GM19455 (cell line): ENCODE measurements at regions not wholly inside any gene's neighbourhood (a gene's known extent, or its start where the extent isn't known, plus 50 kb on each side); places are given as distances from the start of the nearest gene placed in this dataset.

Experiments used
- ATAC-seq: cut with Tn5 transposase; IDR thresholded peaks from one replicate; pipeline ENCODE4 v1.9.1; 2021; ENCODE audit not compliant: unreplicated experiment

GRCh38 chr5:61821561-61821960, 484.4 kb upstream of the KIF2A start:
- no peak for ATAC-seq

DNA sequence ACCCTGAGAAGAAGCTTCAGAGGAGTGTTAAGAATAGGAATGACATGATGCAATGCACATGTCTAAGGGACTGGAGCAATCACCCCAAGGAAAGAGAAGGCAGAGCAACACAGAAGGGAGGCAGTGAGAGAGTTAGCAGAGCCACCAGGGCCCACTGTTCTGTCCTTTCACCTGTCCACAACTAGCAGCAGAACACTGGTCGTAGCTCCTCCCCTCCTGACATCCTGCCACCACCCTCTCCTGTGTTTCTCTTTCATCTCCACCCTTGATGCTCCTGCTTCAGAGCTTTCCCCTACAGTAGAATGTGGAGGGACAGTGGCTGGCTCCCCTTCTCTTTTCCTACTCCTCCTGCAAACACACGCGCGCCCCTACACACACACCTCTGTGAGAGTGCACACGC, 483.4 kb upstream of the KIF2A start:
- no peak for ATAC-seq

DNA sequence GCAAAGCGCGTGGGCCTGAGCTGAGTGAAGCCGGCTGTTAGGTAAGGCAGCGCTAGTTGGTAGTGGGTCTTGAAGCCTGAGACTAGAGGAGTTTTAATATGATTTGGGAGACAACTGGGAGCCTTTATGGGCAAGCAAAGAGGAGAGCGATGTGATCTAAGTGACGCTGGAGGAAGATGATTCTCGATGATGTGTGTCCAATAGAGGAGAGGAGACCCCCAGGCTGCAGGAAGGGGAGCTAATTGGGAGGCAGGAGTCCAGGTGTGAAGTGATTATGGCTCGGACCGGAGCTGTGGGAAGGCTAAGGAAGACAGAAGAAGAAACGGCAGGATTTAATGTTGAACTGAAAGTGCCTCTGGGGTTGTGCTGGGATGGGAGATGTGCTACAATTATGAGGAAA, 482.9 kb upstream of the KIF2A start:
- no peak for ATAC-seq

DNA sequence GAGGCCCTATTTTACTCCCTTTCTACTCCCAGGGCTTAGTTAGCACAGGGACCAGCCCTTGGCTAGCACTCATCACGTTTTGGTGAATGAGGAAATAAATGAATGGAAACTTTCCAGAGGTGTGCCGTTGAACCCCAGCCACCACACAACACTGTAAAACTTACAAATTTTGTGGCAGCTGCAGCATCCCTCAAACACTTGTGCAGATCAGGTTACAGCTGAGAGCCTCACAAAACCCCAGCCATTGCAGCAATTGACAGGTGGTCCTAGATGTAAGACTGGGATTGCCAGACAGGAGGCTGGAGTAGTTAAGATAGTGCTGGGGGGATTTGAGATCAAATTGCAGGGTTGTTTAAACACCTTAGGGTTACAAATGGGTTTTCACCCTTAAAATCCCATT, 482.2 kb upstream of the KIF2A start:
- no peak for ATAC-seq

DNA sequence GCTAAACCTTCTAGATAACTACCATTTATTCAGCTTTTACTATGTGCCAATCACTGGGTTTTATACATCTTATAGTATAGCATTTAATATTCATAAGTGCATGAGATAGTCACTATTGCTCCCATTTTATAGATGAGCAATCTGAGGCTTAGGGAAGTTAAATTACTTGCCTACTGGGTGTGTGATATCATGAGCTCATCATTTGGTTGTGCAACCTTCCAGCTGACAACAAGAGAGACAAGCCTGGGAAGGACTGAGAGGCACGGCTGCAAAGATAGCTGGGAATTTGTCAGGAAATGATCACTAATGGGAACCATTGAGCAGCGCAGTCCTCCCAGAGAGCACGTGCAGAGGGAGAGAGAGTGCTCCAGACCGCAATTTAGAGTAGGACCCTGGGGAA, 481.6 kb upstream of the KIF2A start:
- ATAC-seq: no peak

DNA sequence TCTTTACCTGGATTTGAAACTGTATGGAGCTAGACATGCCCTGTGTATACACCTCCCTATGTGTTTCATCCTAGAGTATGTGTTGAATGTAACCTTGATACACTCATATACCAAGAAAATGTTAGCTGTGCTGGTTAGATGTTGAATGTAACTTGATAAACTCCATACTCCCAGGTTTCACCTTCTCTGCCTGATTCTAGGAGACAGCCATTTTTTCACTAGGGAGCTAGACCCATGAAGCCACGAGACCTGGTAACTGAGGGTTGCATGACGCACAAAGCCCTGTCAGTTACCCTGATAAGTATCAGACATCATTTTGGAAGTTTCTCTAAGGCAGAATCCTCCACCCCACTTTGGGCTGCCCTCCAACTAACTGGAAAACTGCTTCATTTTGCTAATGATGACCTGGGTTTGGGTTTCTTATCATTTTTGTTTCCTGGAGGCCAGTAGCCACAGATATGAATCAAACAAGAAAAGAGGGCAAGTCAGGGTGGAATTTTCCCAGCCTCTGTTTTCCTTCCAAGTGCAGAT, 478.5 kb upstream of the KIF2A start:
- ATAC-seq: no peak

GRCh38 chr5:61828856-61829255, 477.1 kb upstream of the KIF2A start:
- ATAC-seq: no peak

- no peak for ATAC-seq
These were observed 474.3 kb upstream of the KIF2A start for GRCh38 chr5:61831736-61832135.

DNA sequence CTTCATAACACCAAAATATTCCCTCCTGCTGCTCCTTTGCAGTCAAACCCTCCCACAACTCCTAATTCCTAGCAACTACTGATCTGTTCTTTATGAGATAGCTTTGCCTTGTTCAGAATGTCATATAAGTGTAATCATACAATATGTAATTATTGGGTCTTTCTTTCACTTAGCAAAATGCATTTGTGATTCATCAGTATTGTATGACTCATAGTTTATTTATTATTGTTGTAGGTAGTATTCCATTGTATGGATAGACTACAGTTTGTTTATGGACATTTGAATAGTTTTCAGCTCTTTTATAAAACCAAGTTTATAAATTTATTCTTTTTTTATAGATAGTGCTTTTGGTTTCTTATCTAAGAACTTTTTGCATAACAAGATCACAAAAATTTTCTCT, 468.2 kb upstream of the KIF2A start:
- ATAC-seq: no peak

- no peak for ATAC-seq
These were observed 465.6 kb upstream of the KIF2A start for GRCh38 chr5:61840361-61840760.

DNA sequence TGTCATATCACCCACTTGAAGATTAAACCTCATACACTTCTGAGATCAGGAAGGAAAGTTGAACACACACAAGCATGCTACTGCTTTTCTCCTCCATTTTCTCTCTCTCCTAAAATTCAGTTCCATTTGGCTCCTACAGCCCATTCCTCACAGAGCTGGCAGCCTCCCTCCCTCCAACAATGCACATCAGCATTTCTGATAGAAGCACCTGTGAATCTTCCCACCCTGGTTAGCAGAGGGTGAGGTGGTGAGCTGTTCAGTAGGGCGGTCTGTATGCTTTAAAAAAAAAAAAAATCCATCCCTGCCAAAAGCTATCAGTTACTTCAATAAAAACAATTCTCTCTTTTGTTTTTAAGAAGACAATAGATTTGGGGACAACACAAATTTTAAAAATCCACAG, 463.2 kb upstream of the KIF2A start:
- ATAC-seq: no peak

DNA sequence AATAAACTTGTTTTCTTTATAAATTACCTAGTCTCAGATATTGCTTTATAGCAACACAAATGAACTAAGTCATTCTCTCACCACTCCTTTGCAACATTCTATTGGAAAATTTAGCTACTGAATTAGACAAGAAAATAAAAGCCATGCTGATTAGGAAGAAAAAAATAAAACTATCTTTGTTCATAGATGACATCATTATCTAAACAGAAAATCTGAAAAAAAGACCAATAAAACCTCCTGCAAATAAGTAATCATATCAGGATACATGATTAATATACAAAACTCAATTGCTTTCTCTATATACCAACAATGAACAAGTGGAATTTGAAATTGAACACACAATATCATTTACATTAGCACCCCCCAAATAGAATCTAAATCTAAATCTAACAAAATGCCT, 455.3 kb upstream of the KIF2A start:
- no peak for ATAC-seq

DNA sequence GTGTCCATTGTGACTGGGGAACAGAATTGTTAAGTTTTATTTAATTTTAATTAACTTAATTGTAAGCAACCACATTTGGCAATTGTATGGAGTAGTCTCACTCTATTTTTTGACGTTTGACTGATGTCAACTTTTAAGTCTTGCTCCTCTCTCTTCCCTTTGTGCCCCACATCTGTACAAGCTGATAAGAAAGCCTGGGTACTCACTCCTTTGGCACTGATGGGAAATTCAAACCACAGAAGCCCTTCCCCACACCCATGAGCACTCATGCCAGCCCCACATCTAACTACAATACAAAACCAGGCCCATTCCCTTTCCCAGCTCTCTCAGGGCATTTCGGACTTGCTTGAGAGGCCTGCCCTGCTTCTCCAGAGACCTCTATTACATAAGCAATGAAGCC, 451.5 kb upstream of the KIF2A start:
- ATAC-seq: no peak

- ATAC-seq: no peak
These were observed 445.0 kb upstream of the KIF2A start for GRCh38 chr5:61860978-61861377.

- ATAC-seq: no peak
These were observed 439.1 kb upstream of the KIF2A start for GRCh38 chr5:61866930-61867329.

GRCh38 chr5:61869333-61869732, 436.7 kb upstream of the KIF2A start:
- ATAC-seq: no peak

DNA sequence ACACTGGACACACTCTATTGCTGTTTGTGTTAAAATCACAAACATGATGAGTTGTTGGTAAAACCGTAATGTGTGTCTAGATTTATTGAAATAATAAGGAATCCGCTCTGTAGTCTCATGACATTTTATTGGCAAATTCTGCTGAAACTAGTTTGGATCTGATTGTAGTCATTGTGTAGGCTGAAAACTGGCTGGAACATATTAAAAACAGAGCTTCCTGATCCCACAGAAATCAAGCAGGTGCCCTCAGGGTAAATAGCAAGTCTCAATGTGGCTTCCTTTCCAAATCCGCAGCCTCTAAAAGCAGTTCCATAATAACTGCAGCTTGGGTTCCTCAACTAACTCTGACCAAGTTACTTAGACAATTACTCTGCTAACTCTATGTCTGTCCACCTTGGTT, 427.5 kb upstream of the KIF2A start:
- no peak for ATAC-seq

- ATAC-seq: no peak
These were observed 424.1 kb upstream of the KIF2A start for GRCh38 chr5:61881821-61882487.

- ATAC-seq: no peak
These were observed 423.0 kb upstream of the KIF2A start for GRCh38 chr5:61882901-61883500.

GRCh38 chr5:61884252-61884855, 421.7 kb upstream of the KIF2A start:
- ATAC-seq: no peak

DNA sequence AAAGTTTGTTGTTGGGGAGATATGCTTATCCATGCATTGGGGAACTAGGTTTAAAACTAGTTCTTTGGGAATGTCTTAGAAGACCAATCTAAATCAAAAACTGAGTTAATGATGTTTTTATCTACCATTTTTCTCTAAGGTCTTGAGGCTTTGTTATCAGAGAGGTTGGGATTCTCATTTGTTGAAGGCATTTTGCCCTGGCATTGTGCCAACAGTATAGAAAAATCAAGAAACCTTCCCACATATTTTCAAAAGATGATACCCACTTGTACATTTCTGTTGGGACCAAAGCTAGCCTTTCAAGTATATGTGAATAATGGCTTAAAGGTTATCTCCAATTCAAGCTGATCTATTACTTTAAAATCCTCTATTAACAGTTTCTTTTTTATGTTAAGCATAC, 419.8 kb upstream of the KIF2A start:
- no peak for ATAC-seq

DNA sequence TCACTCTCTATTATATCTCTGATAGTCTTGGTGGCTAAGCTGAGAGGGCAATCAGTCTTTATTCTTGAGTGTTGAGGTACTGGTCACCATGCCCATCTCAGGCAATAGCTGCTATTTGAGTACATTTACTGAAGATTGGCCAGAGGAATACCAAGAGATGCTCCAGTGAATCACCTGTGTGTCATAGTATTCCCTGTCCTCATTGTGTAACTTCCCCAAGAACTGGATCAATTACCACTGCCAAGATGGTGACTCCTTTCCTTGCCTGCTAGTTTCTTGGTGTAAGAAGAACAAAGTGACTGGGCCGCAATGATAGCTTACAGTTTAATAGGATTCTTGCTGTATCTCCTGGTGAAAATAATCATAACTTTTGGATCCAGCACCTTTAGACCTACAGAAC, 418.7 kb upstream of the KIF2A start:
- ATAC-seq: no peak

DNA sequence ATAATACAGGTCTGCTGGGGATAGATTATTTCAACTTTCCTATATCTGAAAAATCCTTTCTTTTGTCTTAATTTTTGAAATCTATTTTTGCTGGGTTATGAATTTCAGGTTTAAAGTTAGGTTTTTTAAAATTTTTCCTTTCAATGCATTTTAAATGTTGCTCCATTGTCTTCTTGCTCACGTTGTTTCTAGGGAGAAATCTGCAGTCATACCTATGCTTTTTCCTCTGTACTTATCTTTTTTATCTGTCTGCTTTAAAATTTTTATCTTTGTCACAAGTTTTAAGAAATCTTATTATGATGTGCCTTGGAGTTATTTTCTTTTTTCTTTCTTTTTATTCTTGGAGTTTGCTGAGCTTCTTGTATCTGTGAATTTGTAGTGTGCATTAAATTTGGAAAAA, 412.0 kb upstream of the KIF2A start:
- no peak for ATAC-seq
